Liver (tissue), 8 donors: ENCODE measurements at regions not wholly inside any gene's neighbourhood (a gene's known extent, or its start where the extent isn't known, plus 50 kb on each side); places are given as distances from the start of the nearest gene placed in this dataset.
"Not testable (repeated sequence)": the region's sequence is repeated elsewhere in the genome, so short reads cannot be mapped to it uniquely, and the experiment has no call there.

Experiments
- DNase-seq: peaks from one replicate; pipeline ENCODE4 v3.0.0-alpha.2; 2017; ENCODE audit warnings: low spot score
- H3K27ac ChIP-seq, 2 donors: one replicate each; pipeline ENCODE4 v1.7.0; 2013; ENCODE audit warnings: inconsistent platforms in 2 of 2, low read length in 2 of 2, control low read depth in 1 of 2, low read depth in 1 of 2, mild to moderate bottlenecking in 1 of 2
- H3K27me3 ChIP-seq, 4 donors: one replicate each; pipeline versions ENCODE4 v1.6.1 to v1.7.0; 2013; ENCODE audit warnings: low read length in 3 of 4, inconsistent platforms in 1 of 4, mild to moderate bottlenecking in 1 of 4, moderate library complexity in 1 of 4; ENCODE audit not compliant: control insufficient read depth in 4 of 4, insufficient read depth in 4 of 4
- H3K36me3 ChIP-seq, 4 donors: one replicate each; pipeline versions ENCODE4 v1.6.1 to v1.7.0; 2013; ENCODE audit warnings: low read length in 3 of 4, mild to moderate bottlenecking in 3 of 4, low read depth in 1 of 4, moderate library complexity in 1 of 4; ENCODE audit not compliant: control insufficient read depth in 4 of 4, insufficient read depth in 3 of 4
- H3K4me1 ChIP-seq, 4 donors: one replicate each; pipeline versions ENCODE4 v1.6.1 to v1.7.0; 2013; ENCODE audit warnings: low read length in 3 of 4, mild to moderate bottlenecking in 3 of 4, moderate library complexity in 1 of 4; ENCODE audit not compliant: control insufficient read depth in 4 of 4, insufficient read depth in 4 of 4
- H3K4me3 ChIP-seq, 3 donors: one replicate each; pipeline versions ENCODE4 v1.6.1 to v1.7.0; 2013; ENCODE audit warnings: low read length in 3 of 3, control low read depth in 1 of 3, low read depth in 1 of 3, mild to moderate bottlenecking in 1 of 3
- H3K9ac ChIP-seq, 2 donors: one replicate each; pipeline ENCODE4 v1.7.0; 2013; ENCODE audit warnings: low read length in 2 of 2, mild to moderate bottlenecking in 2 of 2, moderate library complexity in 2 of 2, control low read depth in 1 of 2, low read depth in 1 of 2
- H3K9me3 ChIP-seq, 4 donors: one replicate each; pipeline versions ENCODE4 v1.6.1 to v1.7.0; 2013; ENCODE audit warnings: low read length in 3 of 4; ENCODE audit not compliant: control insufficient read depth in 4 of 4
- FOXA1 ChIP-seq: IDR thresholded peaks from 2 replicates; pipeline ENCODE4 v1.6.1; 2016; ENCODE audit warnings: antibody characterized with exemption
- GABPA ChIP-seq, 2 donors: IDR thresholded peaks in 1 of 2; conservative IDR thresholded peaks in 1 of 2; 2 replicates each; pipeline ENCODE4 v1.6.1; 2016; ENCODE audit warnings: antibody characterized with exemption in 2 of 2, mild to moderate bottlenecking in 1 of 2, moderate library complexity in 1 of 2
- HNF4A ChIP-seq, 2 donors: conservative IDR thresholded peaks; 2 replicates each; pipeline ENCODE4 v1.6.1; 2016; ENCODE audit warnings: antibody characterized with exemption in 2 of 2, mild to moderate bottlenecking in 2 of 2
- HNF4G ChIP-seq: IDR thresholded peaks from 2 replicates; pipeline ENCODE4 v1.6.1; 2016; ENCODE audit warnings: antibody characterized with exemption
- JUND ChIP-seq, 2 donors: IDR thresholded peaks; 2 replicates each; pipeline ENCODE4 v1.6.1; 2016; ENCODE audit warnings: antibody characterized with exemption in 2 of 2
- NR2F2 ChIP-seq: IDR thresholded peaks from 2 replicates; pipeline ENCODE4 v1.6.1; 2016; ENCODE audit warnings: antibody characterized with exemption
- RXRA ChIP-seq, 2 donors: IDR thresholded peaks; 2 replicates each; pipeline ENCODE4 v1.6.1; 2017 to 2018; ENCODE audit warnings: antibody characterized with exemption in 2 of 2, mild to moderate bottlenecking in 1 of 2
- SP1 ChIP-seq: IDR thresholded peaks from 2 replicates; pipeline ENCODE4 v1.6.1; 2018; ENCODE audit warnings: antibody characterized with exemption, mild to moderate bottlenecking
- TAF1 ChIP-seq: conservative IDR thresholded peaks from 2 replicates; pipeline ENCODE4 v1.6.1; 2016; ENCODE audit warnings: antibody characterized with exemption, mild to moderate bottlenecking
- WGBS: extraction: QIAGEN DNeasy Blood & Tissue Kit; methylation state at CpG from one replicate; pipeline ENCODE4 v1.1.7; 2013; 5-methylcytosine and 5-hydroxymethylcytosine counted together
- TF ChIP-seq, protein P1 (sequence below): IDR thresholded peaks from 2 replicates; pipeline ENCODE4 v1.6.1; 2016; ENCODE audit warnings: antibody characterized with exemption
- TF ChIP-seq, protein P2 (sequence below): IDR thresholded peaks from 2 replicates; pipeline ENCODE4 v1.6.1; 2016; ENCODE audit warnings: antibody characterized with exemption
- TF ChIP-seq, protein P3 (sequence below): fragments of 150-350 bp; IDR thresholded peaks from 2 replicates; pipeline ENCODE4 v1.5.1; 2017; ENCODE audit warnings: improper control_type of control experiment, low read depth, low read length; ENCODE audit not compliant: missing input control
- donor health status: healthy.
- donor health status: healthy.
- donor health status: healthy.
- donor health status: healthy.
- donor health status: healthy.

DNA sequence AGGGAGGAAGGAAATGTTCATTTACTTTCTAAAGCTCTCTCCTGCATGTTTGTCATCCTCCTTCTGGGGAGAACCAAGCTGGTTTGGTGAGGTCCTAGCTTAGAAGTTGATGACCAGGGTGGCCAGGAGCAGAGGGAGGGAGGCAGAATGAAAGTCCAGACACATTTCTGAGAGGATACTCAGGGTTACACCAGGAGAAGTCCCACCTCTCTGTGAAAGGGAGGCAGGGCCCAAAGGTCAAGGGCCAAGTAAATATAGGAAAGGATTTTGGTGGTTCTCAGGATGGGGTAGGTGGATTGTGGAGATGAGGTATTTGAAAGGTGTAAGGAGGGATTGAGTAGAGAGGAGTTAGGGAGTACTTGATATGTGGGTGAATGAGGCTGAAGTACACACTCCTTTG is 58.0 kb upstream of the FBXO11 start:
- no peak for TF ChIP-seq JUND (IDR thresholded peaks at IDR 0.05)
- no peak for TF ChIP-seq TAF1
- TF ChIP-seq GABPA (IDR thresholded peaks at IDR 0.05 in 1 of 2, conservative IDR thresholded peaks at IDR 0.05 in 1 of 2), result no peak
- no peak for TF ChIP-seq HNF4G
- TF ChIP-seq NR2F2, result no peak
- TF ChIP-seq HNF4A (conservative IDR thresholded peaks at IDR 0.05), result no peak
- TF ChIP-seq, protein P1, sequence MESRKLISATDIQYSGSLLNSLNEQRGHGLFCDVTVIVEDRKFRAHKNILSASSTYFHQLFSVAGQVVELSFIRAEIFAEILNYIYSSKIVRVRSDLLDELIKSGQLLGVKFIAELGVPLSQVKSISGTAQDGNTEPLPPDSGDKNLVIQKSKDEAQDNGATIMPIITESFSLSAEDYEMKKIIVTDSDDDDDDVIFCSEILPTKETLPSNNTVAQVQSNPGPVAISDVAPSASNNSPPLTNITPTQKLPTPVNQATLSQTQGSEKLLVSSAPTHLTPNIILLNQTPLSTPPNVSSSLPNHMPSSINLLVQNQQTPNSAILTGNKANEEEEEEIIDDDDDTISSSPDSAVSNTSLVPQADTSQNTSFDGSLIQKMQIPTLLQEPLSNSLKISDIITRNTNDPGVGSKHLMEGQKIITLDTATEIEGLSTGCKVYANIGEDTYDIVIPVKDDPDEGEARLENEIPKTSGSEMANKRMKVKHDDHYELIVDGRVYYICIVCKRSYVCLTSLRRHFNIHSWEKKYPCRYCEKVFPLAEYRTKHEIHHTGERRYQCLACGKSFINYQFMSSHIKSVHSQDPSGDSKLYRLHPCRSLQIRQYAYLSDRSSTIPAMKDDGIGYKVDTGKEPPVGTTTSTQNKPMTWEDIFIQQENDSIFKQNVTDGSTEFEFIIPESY, result no peak
- TF ChIP-seq, protein P2, sequence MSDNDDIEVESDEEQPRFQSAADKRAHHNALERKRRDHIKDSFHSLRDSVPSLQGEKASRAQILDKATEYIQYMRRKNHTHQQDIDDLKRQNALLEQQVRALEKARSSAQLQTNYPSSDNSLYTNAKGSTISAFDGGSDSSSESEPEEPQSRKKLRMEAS, result no peak
- no peaks in the 10 kb centered on the region for H3K36me3 ChIP-seq
- H3K27ac ChIP-seq, result no peak overlapping the region
- no peak overlapping the region for H3K9ac ChIP-seq
- no peak overlapping the region for H3K4me3 ChIP-seq
- H3K27me3 ChIP-seq, result peaks cover 0 to 3% (median 0%) of the 10 kb centered on the region in 4 donors
- H3K9me3 ChIP-seq, result no peaks in the 10 kb centered on the region
- no peaks in the 10 kb centered on the region for H3K4me1 ChIP-seq
- DNase-seq, result no peak

DNA sequence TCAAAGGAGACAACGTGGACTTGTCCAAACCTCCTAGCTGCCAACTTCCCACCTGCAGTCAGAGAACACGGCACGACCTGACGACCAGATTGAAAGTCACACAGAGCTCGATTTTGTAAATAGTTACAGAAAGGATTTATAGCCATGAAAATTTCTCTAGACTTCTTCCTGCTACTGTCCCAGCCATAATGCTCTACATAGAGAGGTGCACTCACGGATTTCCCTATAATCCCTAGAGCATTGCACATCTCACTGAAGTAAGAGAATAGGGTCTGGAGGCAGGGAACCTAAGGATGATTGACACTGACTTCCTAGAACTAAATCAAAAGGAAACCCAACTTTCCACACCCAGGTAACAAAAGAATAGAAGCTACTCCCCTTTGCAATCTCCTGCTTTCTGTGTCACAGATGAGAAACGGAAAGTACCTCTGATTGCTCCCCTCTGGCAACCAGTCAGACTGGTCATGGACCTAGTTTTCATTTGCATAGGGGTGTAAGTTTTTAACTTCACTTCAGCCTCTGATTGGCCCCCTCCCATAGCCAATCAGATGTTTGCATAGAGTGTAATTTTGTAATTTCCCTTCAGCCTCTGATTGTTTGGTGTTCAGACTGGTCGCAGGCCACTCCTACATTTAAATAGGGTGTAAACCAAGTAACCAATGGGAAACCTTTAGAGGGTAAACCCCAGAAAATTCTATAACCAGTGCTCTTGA is 58.6 kb upstream of the FBXO11 start:
- no peak overlapping the region for H3K4me3 ChIP-seq
- H3K27me3 ChIP-seq, result peaks cover 0 to 3% (median 0%) of the 10 kb centered on the region in 4 donors
- H3K27ac ChIP-seq, result no peak overlapping the region
- H3K9ac ChIP-seq, result no peak overlapping the region
- 80% methylated on average over 8 of the region's 8 CpGs for WGBS
- H3K4me1 ChIP-seq, result no peaks in the 10 kb centered on the region
- no peaks in the 10 kb centered on the region for H3K36me3 ChIP-seq
- DNase-seq, result no peak
- TF ChIP-seq JUND (IDR thresholded peaks at IDR 0.05), result no peak
- TF ChIP-seq SP1, result no peak
- TF ChIP-seq, protein P3, sequence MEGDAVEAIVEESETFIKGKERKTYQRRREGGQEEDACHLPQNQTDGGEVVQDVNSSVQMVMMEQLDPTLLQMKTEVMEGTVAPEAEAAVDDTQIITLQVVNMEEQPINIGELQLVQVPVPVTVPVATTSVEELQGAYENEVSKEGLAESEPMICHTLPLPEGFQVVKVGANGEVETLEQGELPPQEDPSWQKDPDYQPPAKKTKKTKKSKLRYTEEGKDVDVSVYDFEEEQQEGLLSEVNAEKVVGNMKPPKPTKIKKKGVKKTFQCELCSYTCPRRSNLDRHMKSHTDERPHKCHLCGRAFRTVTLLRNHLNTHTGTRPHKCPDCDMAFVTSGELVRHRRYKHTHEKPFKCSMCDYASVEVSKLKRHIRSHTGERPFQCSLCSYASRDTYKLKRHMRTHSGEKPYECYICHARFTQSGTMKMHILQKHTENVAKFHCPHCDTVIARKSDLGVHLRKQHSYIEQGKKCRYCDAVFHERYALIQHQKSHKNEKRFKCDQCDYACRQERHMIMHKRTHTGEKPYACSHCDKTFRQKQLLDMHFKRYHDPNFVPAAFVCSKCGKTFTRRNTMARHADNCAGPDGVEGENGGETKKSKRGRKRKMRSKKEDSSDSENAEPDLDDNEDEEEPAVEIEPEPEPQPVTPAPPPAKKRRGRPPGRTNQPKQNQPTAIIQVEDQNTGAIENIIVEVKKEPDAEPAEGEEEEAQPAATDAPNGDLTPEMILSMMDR, result no peak
- TF ChIP-seq FOXA1, result no peak
- no peak for TF ChIP-seq RXRA (IDR thresholded peaks at IDR 0.05)
- no peaks in the 10 kb centered on the region for H3K9me3 ChIP-seq

DNA sequence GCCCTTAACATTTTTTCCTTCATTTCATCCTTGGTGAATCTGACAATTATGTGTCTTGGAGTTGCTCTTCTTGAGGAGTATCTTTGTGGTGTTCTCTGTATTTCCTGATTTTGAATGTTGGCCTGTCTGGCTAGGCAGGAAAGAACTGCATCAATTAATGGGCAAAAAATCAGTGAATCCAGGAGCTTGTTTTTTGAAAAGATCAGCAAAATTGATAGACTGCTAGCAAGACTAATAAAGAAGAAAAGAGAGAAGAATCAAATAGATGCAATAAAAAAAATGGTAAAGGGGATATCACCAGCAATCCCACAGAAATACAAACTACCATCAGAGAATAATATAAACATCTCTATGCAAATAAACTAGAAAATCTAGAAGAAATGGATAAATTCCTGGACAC is 70.4 kb upstream of the FBXO11 start:
- H3K9ac ChIP-seq, H3K36me3 ChIP-seq, H3K27ac ChIP-seq, H3K4me1 ChIP-seq, H3K9me3 ChIP-seq, H3K27me3 ChIP-seq, H3K4me3 ChIP-seq, DNase-seq: not testable (repeated sequence)
